Stomach (tissue), 8 donors: ENCODE measurements at regions not wholly inside any gene's neighbourhood (a gene's known extent, or its start where the extent isn't known, plus 50 kb on each side); places are given as distances from the start of the nearest gene placed in this dataset.

Source experiments
- DNase-seq, 2 donors: peaks; one replicate each; pipeline versions ENCODE4 v3.0.0 to v3.0.0-alpha.2; 2013 to 2019
- H3K27ac ChIP-seq, 5 donors: fragments of 200-600 bp in 4 of 5; sonication (generic) in 4 of 5; one replicate each; pipeline ENCODE4 v1.5.1; 2013 to 2019; ENCODE audit warnings: mild to moderate bottlenecking in 1 of 5, moderate library complexity in 1 of 5
- H3K27me3 ChIP-seq, 3 donors: fragments of 200-600 bp; sonication (generic); one replicate each; pipeline ENCODE4 v1.5.1; 2017 to 2019; ENCODE audit warnings: mixed run types in 1 of 3
- H3K36me3 ChIP-seq, 4 donors: fragments of 200-600 bp; sonication (generic); 1 replicate in 3 of 4; 2 replicates in 1 of 4; pipeline ENCODE4 v1.5.1; 2016 to 2019
- H3K4me1 ChIP-seq, 4 donors: fragments of 200-600 bp; sonication (generic); one replicate each; pipeline ENCODE4 v1.5.1; 2016 to 2019
- H3K4me3 ChIP-seq, 4 donors: fragments of 200-600 bp; sonication (generic) in 3 of 4; one replicate each; pipeline ENCODE4 v1.5.1; 2016 to 2019; ENCODE audit warnings: mild to moderate bottlenecking in 1 of 4
- H3K9me3 ChIP-seq, 4 donors: fragments of 200-600 bp; sonication (generic); one replicate each; pipeline ENCODE4 v1.5.1; 2016 to 2019
- EP300 ChIP-seq: sonication (generic); formaldehyde crosslinking; IDR thresholded peaks from one replicate; pipeline ENCODE4 v1.6.1; 2017; ENCODE audit warnings: antibody characterized with exemption
- POLR2A ChIP-seq, 4 donors: fragments of 450-650 bp; IDR thresholded peaks; one replicate each; pipeline ENCODE4 v1.6.1; 2016; ENCODE audit warnings: antibody characterized with exemption in 4 of 4, control low read depth in 2 of 4, mild to moderate bottlenecking in 1 of 4, moderate library complexity in 1 of 4
- POLR2AphosphoS5 ChIP-seq, 3 donors: sonication (generic); formaldehyde crosslinking; IDR thresholded peaks; one replicate each; pipeline ENCODE4 v1.6.1; 2016; ENCODE audit warnings: antibody characterized with exemption in 3 of 3
- WGBS, 5 donors: extraction: QIAGEN DNeasy Blood & Tissue Kit in 3 of 5; methylation state at CpG; one replicate each; pipeline versions ENCODE4 v1.1.5 to v1.1.7; 2013 to 2018; 5-methylcytosine and 5-hydroxymethylcytosine counted together
- intact Hi-C: fragments of 100-400 bp; cut with DNase I; formaldehyde crosslinking; loops from one replicate; pipeline ENCODE4 v1.15.1; 2023; ENCODE audit warnings: low total_unique reads
- TF ChIP-seq, protein P1 (sequence below), 7 experiments: fragments of 450-650 bp in 4 of 7; fragments of 200-600 bp in 3 of 7; sonication (generic) in 3 of 7; IDR thresholded peaks; one replicate each; pipeline ENCODE4 v1.5.1; 2016 to 2019; ENCODE audit warnings: antibody characterized with exemption in 7 of 7, control low read depth in 2 of 7, mild to moderate bottlenecking in 1 of 7
- donor health status: healthy with polysubstance abuse.
- donor health status: Bipolar disorder and iron deficiency.
- donor health status: healthy.

DNA sequence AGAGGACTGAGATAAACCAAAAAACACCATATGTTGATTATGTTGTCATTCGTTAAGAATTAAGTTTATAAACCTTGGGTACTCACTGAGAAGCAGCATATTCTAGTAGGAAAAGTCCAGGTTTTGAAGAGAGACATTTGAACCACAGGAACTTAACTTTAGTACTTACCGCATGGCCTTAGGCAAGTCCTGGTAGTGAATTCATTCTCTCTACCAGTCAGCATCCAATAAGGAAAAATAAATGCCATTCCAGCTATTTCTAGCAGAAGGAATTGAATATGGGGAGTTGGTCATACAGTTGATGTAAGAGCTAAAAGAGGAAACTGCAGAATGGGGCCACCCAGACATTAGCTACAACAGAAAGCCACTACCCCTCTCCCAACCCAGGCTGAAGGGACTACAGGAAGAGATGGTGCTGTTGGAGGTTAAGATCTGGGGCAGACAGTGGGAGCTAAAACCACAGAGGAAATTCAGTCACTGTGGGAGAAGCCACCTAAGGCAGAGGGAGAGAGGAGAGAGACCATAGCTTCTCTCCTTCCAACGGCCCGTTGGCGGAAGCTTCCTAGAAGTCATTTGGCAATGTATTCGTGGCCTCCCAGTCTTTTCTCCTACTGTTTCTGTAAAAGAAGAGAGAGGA lies 133.8 kb upstream of the RARB start:
- H3K4me3 ChIP-seq, result no peak overlapping the region
- no peaks in the 10 kb centered on the region for H3K27me3 ChIP-seq
- DNase-seq, result no peak
- peaks cover 0 to 7% (median 2%) of the 10 kb centered on the region in 4 donors for H3K4me1 ChIP-seq
- TF ChIP-seq POLR2A (IDR thresholded peaks at IDR 0.05) (no peak), POLR2AphosphoS5 (IDR thresholded peaks at IDR 0.05) (no peak), EP300 (no peak)
- TF ChIP-seq, protein P1, sequence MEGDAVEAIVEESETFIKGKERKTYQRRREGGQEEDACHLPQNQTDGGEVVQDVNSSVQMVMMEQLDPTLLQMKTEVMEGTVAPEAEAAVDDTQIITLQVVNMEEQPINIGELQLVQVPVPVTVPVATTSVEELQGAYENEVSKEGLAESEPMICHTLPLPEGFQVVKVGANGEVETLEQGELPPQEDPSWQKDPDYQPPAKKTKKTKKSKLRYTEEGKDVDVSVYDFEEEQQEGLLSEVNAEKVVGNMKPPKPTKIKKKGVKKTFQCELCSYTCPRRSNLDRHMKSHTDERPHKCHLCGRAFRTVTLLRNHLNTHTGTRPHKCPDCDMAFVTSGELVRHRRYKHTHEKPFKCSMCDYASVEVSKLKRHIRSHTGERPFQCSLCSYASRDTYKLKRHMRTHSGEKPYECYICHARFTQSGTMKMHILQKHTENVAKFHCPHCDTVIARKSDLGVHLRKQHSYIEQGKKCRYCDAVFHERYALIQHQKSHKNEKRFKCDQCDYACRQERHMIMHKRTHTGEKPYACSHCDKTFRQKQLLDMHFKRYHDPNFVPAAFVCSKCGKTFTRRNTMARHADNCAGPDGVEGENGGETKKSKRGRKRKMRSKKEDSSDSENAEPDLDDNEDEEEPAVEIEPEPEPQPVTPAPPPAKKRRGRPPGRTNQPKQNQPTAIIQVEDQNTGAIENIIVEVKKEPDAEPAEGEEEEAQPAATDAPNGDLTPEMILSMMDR (IDR thresholded peaks at IDR 0.05), result no peak
- no peak overlapping the region for H3K27ac ChIP-seq
- WGBS, 5 donors, result 76 to 87% (median 82%) methylated on average over 6 of the region's 6 CpGs
- no peaks in the 10 kb centered on the region for H3K36me3 ChIP-seq
- intact Hi-C loops, result no loop called here
- H3K9me3 ChIP-seq, result no peaks in the 10 kb centered on the region

DNA sequence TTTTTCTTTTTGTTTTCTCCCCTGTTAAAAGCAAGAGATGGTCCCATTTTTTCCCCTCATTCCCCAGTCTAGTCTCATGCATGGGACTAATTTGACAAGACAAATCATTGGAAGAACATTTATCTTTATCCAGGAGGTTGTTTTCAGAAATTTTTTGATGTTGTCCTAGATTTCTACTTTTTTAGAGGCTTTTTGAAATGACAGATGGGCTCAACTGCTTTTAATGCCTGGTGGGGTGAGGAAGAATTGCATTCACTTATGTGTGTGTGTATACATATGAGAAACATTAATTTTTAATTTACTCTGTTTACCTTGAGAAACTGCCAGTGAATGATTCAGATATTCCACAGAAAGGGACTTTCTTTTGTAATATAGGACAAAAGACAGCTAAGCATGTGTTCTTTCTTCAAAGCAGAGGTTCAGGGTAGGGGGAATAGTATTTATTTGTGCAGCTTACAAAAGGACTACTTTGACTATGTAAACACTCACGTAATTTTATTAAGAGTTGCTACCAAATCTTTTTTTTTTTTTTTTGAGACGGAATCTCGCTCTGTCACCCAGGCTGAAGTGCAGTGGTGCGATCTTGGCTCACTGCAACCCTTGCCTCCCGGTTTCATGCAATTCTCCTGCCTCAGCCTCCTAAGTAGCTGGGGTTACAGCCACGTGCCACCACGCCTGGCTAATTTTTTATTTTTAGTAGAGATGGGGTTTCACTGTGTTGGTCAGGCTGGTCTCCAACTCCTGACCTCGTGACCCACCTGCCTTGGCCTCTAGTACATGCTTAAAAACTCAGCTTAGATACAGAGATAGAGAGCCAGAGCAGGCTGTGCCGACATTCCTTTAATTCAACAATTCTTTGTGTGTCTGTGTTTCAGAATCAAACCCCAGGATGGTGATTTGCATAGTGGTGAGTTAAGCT lies 130.1 kb upstream of the RARB start:
- WGBS, 5 donors, result 32 to 64% (median 60%) methylated on average over 9 of the region's 9 CpGs
- intact Hi-C loops, result no loop called here
- H3K27ac ChIP-seq, result no peak overlapping the region

DNA sequence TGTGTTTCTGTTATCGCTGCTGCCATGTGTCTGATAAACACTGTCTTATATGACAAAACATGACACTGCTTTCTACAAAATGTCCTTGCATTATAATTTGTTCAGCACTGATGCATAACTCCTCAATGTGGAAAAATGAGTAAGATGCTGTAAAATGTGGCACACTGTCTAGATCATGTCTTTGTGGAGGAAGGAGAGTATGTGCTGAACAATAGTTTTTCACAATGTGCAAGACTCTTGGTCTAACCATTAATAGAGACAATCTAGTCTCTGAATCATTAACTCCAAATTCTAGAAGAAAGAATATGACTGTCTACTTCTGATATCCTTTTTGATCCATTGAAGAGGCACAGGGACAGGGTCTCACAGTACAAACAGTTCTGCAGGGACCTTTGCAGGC lies 127.9 kb upstream of the RARB start:
- Histone ChIP-seq H3K36me3 (no peaks in the 10 kb centered on the region), H3K9me3 (no peaks in the 10 kb centered on the region), H3K27me3 (no peaks in the 10 kb centered on the region), H3K4me1 (peaks cover 0 to 5% (median 0%) of the 10 kb centered on the region in 4 donors), H3K27ac (no peak overlapping the region), H3K4me3 (no peak overlapping the region)
- 95 to 100% (median 97%) methylated on average over 1 of the region's 1 CpG for WGBS, 5 donors
- DNase-seq, result no peak
- intact Hi-C loops, result no loop called here
- TF ChIP-seq POLR2AphosphoS5 (IDR thresholded peaks at IDR 0.05) (no peak), POLR2A (IDR thresholded peaks at IDR 0.05) (no peak), EP300 (no peak)
- TF ChIP-seq, protein P1 (IDR thresholded peaks at IDR 0.05), result no peak

More for the DNA sequence above, 130.1 kb upstream of the RARB start:
- Histone ChIP-seq H3K27me3 (no peaks in the 10 kb centered on the region), H3K9me3 (no peaks in the 10 kb centered on the region), H3K4me3 (no peak overlapping the region), H3K4me1 (peaks cover 0 to 5% (median 0%) of the 10 kb centered on the region in 4 donors), H3K36me3 (no peaks in the 10 kb centered on the region)
- no peak for DNase-seq
- TF ChIP-seq POLR2A (IDR thresholded peaks at IDR 0.05), result no peak
- TF ChIP-seq, protein P1 (IDR thresholded peaks at IDR 0.05), result no peak
- no peak for TF ChIP-seq EP300
- no peak for TF ChIP-seq POLR2AphosphoS5 (IDR thresholded peaks at IDR 0.05)

DNA sequence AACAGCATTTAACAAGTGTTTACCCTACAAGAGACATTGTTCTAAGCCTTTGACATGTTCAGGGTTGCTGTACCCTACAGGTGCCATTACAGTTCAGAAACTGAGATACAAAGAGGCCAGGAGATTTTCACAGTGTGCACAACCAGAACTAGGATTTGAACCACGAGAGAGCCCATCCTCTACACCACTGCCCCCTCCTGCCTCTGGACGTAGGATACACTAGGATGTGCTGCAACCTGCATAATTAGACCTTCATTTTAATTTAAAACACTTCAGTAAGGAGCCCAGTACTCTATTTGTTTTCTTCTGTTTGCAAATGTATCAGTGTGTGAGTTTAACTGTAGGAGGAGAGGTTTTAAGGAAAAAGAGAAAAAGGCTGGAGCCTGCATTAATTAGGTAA lies 123.1 kb upstream of the RARB start:
- Histone ChIP-seq H3K36me3 (no peaks in the 10 kb centered on the region), H3K9me3 (no peaks in the 10 kb centered on the region), H3K27ac (no peak overlapping the region), H3K4me3 (no peak overlapping the region), H3K4me1 (no peaks in the 10 kb centered on the region), H3K27me3 (no peaks in the 10 kb centered on the region)
- 75 to 90% (median 78%) methylated on average over 2 of the region's 2 CpGs for WGBS, 5 donors
- TF ChIP-seq, protein P1 (IDR thresholded peaks at IDR 0.05), result no peak
- DNase-seq, result no peak
- intact Hi-C loops, result no loop called here
